ENCODE measurements at regions not wholly inside any gene's neighbourhood (a gene's known extent, or its start where the extent isn't known, plus 50 kb on each side); places are given as distances from the start of the nearest gene placed in this dataset.
"Not testable (repeated sequence)": the region's sequence is repeated elsewhere in the genome, so short reads cannot be mapped to it uniquely, and the experiment has no call there.

DNA sequence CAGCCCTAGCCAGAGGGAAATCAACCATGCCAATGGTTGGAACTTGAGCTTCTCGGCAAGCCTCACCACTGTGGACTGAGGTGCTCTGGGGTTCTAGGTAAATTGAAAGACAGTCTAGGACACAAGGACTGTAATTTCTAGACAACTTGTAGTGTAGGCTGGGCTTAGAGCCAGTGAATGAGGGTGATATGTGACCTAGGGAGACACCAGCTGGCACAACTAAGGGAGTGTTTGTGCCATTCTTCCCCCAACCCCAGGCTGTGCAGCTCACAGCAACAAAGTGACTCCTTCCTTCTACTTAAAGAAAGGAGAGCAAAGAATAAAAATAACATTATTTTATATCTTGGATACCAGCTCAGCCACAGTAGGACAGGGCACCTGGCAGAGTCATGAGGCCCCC is 1690.7 kb upstream of the TMEFF2 start:
- no peak for DNase-seq

DNA sequence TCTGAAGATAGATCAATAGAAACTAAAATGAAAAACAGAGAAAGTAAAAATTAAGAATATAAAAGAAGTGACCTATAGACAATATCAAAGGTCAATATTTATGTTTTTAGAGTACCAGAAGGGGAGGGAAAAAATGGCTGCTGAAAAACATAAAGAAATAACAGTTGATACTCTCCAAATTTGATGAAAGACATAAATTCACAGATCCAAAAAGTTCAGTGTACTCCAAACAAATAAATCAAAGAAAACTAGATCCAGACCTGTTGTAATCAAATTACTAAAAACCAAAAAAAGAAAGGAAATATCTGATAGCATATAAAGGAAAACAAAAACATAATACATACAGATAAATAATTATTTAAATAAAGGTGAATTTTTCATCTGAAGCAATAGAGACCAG is 1689.1 kb upstream of the TMEFF2 start:
- no peak for DNase-seq

DNA sequence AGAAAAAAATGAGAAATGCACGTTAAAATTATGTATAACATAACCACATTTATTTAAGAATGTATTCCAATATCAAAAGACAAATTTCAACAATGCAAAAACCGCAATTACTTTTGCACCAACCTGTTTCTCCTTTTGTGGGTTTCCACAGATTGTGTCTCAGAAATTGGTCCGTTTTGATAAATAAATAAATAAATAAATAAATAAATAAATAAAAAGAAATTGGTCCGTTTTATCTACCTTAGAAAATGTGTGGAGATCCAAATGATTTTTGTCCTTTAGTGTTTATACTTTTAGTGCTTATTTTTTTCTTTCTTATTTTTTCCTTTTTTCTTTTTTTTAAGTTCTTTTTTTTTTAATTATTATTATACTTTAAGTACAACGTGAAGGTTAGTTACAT is 1682.2 kb upstream of the TMEFF2 start:
- DNase-seq: no peak

DNA sequence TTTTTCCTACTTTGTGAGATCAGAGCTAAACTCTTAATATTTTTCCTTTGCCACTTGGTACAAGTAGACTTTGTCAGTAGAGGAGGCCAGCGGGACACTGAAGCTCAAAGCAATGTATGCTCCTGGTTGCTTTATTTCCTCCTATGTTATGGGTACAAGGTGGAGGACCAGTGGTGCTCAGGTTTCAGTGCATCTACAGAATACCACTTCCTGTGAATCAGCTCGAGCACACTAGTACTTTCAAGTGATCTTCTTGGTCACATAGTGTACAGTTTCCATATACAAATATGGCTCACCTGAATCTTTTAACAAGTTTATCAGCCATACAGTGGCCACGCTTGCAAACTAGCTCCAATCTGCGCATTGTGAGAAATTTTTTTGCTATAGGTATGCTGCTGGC is 1674.8 kb upstream of the TMEFF2 start:
- no peak for DNase-seq

DNA sequence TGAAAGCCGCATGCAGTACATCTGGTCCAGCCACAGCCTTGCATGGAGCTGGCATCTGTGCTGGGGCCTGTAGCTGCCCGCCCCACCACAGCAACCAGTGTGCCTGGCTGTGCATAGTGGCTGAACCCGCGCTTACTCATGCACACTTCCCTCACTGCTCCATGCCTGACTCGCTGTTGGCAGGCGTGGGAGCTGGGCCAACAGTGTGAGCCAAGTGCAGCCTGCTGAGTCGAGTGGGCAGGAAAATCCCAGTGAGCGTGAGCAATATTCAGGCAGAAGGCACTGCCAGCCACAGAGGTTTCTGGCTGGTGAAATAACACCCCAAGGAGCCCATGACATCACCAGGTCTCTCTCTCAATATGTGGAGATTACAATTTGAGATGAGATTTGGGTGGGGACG is 1674.1 kb upstream of the TMEFF2 start:
- DNase-seq: no peak

DNA sequence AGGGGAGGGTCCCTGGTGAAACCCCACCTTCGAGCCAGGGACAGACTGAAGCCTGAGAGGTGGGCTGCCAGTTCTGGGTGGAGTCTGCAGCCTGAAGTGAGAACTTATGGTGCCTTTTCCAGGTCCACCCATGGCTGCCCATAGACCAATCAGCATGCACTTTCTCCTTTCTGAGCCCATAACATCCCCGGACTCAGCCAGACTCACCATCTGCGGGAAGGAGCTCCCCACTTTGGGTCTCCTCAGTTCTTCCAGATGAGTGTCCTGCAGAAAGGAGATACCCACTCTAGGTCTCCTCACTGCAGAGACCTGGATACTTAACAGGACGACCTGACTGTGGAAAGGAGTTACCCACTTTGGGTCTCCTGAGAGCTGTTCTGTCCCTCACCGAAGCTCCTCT is 1673.4 kb upstream of the TMEFF2 start:
- DNase-seq: no peak

DNA sequence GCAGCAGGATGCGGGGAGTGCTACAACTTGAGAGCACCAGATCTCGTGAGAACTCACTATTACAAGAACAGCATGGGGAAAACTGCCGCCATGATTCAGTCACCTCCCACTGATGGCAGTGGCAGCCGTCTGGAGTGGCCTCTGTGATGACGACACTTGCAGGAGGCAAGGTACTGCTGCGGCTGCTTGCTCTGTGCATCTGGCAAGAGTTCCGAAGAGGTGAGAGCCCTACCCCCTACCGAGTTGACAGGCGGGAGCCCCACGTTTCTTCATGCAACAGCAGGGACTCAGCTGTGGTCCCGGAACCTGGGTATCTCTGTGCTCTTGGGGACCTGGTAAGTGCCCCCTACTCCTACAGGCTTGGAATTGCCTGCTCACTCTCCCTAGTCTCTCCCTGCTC is 1672.7 kb upstream of the TMEFF2 start:
- no peak for DNase-seq

DNA sequence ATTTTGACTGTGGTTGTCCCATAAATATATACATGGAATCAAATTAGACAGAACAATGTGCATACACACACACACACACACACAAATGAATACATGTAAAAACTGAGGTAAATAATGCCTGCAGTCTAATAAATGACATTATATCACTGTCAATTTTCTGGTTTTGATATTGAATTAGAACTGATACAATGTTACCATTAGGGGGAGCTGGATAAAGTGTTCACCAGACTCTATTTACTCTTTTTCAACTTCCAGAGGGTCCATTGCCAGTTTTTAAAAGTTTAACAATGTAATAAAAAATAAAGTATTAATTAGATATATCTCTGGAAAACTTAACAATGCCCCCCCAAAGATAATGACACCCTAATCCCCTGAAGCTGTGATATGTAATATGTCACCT is 1666.8 kb upstream of the TMEFF2 start:
- no peak for DNase-seq

DNA sequence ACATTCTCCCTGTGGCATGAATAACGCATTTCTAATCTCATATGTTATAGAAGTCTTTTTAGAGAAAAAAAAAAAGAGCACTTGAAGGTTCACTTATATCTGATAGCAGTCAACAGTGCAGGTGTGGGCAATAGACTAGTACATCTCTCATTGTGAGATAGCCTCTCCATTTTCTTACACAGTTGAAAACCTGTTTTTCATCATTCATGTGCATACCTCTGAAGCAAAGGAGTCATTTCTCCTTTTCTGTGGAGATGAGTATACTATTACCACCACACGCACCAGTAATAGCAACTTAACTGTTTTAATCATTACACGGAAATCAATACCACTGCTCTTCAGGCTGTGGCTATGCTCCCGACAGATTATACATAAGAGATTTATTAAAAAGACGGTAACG is 1653.3 kb upstream of the TMEFF2 start:
- DNase-seq: no peak

DNA sequence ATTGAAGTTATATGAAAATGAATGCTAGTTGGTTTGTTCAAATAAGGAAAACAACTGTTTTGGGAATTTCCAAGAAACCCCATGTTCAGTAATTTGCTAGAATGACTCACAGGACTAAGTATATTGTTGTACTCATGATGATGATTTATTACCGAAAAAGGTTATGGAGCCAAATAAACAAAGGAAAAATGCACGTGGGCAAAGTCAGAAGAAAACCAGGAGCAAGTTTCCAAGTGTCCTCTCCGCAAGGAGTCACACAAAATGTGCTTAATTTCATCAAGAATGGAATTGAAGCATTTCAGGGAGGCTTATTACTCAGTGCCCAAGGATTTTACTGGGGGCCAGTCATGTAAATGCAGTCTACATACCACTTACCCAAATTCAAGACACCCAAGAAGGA is 1652.4 kb upstream of the TMEFF2 start:
- no peak for DNase-seq

DNA sequence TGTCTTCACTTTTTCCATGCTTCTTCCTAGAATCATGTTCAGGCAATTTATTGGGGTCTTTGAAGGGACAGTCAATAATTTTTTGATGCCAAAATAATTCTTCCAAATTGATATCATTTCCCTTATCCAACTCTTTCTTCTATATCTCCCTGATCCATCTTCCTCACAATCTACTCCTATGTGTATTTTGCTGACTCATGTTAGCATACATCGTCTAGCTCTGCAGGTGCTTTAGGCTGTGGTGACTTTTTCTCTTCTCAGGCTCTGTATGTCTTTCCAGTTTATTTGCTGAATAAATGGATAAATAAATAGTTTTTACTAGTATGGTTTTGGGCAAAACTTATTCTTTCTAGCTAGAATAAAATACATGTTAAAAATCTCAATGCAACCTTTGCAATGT is 1650.9 kb upstream of the TMEFF2 start:
- DNase-seq: no peak

DNA sequence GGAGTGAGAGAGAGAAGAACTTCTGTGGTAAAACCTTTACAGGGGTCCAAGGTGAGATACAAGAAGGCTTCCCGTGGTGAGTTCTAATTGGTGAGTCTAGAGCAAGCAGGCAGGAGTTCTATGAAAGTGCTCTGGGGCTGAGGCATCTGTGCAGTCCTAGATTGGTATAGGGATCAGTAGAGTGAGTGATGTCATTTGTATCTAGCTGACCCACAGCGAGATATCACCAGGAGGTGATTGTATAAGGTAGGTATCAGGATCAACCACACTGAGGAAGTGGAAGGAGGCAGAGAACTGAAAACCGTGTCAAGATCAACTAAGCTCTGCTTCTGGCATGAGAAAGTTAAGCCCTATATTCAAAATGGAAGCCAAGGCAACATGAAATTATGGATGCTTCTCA is 1648.9 kb upstream of the TMEFF2 start:
- DNase-seq: no peak

DNA sequence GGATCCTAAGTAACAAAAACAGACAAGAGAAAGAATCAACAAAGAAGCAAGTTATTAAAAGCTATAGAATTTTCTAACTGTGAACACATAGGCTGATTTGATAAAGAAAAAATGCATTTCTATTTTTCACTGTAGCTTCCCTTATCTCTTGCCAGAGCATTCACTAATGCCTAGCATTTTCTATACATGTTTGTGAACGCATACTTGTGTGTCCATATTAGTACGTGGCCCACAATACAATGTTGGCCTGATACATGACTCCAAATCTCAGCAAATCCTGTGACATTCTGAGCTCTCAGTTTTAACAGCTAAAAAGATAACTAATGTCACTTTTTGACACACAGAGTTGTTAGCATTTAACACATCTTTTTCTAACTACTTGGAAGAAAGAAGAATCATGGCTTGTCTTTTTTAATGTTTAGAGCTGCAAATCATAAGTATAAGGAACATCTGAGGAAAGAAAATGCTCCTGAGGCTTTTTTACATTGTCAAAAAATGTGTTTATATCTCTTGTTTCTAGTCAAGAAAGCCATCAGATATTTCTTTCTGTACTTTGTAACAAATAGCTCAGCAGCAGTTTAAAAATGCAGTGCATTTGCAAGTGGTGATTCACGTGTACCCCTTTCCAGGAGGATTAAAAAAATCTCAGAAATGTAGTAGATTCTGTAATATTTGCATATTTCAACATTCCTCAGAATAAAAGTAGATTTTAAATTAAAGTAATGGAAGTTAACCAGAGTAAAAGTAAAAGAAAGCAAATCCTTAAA is 1646.8 kb upstream of the TMEFF2 start:
- DNase-seq: no peak

DNA sequence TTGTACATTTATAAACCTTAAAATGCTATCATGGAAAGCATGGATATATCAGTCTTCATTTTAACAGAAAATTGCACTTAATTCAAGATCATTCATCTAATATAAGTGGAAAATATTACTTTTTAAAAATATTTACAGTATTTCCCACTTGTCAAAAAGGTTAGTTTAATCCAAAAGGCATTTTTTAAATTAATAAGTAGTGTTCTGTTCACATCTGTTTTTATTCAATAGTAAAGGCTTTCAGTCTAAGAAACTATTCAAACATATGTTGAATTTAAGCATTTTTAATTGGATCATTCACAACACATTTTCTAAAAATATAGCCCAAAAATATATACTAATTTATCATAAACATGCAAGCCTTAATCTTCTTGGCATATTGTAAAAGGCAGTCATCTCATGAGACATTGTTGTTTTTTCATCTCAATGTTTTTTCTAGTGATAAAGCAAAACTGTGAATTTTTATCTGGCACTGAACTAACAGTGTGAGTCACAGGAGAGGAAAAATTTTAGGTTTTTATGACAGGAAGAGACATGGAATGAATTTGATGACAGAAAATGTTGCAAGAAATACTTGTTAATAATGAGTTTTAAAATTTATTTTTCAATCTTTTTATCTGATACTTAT is 1642.5 kb upstream of the TMEFF2 start:
- no peak for DNase-seq

DNA sequence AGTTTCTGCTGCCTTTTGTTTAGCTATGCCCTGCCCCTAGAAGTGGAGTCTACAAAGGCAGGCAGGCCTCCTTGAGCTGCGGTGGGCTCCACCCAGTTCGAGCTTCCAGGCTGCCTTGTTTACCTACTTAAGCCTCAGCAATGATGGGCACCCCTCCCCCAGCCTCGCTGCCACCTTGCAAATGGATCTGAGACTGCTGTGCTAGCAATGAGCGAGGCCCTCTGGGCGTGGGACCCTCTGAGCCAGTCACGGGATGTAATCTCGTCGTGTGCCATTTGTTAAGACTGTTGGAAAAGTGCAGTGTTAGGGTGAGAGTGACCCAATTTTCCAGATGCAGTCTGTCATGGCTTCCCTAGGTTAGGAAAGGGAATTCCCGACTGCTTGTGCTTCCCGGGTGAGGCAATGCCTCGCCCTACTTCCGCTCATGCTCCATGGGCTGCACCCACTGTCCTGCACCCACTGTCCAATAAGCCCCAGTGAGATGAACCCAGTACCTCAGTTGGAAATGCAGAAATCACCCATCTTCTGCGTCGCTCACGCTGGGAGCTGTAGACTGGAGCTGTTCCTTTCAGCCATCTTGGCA is 1641.8 kb upstream of the TMEFF2 start:
- not testable (repeated sequence) for DNase-seq

DNA sequence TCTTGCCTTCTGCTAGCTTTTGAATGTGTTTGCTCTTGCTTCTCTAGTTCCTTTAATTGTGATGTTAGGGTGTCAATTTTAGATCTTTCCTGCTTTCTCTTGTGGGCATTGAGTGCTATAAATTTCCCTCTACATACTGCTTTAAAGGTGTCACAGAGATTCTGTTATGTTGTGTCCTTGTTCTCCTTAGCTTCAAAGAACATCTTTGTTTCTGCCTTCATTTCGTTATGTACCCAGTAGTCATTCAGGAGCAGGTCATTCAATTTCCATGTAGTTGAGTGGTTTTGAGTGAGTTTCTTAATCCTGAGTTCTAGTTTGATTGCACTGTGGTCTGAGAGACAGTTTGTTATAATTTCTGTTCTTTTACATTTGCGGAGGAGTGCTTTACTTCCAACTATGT is 1639.2 kb upstream of the TMEFF2 start:
- not testable (repeated sequence) for DNase-seq

DNA sequence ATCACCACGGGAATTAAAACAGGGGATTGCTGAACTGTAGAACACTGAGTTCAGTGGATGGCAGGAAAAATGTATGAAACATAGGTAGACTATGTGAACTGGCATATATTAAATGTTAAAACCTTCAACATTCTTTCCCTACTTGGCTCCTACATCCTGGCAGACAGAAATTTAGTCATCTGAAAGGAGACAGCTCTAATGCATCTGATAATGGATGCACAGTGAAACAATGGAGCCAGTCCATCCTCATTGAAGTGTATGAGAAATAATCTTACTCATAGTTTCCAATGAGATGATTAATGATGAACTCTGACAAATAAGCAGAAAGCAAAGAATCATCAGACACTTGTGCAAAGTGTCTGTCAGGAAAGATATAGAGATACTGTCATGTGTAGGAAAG is 1629.7 kb upstream of the TMEFF2 start:
- DNase-seq: no peak

DNA sequence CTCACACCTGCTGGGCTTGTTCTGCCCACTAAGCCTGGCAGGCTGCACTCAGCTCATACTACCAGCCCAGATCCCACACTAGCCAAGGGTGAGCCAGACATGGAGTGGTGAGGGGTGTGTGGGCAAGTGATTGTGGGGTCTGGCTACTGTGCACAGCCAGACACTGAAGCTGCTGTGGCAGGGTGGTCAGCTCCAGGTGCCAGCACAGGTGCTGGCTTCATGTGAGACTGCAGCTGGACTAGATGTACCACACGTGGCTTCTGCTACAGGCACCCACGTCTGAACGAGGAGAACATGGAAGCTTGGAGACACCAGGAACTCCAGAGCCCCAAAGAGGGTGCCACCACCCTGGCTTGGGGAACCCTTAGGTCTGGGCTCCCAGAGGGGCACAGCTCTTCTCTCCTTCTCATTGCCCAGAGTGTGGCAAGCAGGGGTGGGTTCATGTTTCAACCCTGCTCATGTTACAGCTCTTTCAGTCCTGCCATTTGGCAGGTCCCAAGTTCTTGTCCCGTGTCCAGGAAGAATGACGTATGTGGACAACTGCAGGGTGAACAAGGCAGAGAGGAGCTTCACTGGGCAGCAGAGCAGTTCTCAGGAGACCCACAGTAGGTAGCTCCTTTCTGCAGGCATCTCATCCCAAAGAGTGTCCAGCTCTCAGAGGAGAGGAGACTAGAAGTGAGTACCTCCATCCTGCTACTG is 1624.2 kb upstream of the TMEFF2 start:
- peak; percentile 8 for DNase-seq

DNA sequence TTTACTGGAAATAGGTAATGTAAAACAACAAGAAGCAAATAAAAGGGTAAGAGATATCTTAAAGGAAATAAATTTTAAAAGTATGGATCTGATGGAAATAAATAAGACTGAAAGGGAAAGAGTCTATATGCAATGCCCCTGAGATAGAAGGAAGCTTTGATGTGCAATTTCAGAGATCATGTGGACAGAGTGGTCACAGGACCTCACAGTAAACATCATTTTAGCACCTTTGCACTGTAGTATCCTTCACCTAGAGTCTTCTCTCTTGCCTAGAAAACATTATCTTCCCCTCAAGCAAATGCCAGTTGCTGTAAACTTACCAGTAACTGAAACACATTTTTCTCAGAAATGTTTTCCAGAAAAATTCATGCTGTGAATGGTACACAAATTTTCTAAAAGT is 1621.3 kb upstream of the TMEFF2 start:
- no peak for DNase-seq

DNA sequence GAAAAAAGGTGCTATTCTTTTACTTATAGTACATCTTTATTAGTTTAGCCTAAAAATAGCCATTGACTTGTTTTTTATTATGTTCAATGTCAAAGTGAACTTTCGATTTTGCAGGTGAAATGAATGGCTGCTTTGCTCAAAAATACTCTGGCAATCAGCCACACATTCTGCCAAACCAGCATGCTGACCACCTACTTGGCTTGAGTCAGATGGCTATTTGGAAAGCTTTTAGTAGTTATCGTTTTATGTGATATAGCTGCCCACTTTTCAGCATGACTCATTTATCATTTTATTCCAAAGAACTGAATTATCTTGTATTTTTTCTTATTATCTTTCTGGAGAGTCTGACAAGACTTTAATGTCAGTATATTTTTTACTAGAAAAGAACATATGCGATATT is 1615.8 kb upstream of the TMEFF2 start:
- no peak for DNase-seq

DNA sequence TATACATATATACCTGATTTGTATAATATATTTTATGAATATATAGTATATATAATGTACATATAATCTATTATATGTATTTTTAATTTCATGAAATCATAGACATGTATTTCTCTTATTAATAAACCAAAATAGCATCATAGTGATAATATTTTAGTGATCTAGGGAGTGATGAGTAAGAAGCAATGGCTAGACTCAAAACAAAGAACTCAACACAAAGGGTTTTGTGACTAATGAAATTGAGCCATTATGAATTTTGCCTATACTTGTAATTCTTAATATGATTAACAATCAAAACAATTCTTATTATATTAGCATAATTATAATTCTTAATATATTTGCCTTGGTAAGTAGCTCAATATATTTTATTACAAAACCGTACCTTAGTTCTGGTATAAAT is 1614.1 kb upstream of the TMEFF2 start:
- no peak for DNase-seq

DNA sequence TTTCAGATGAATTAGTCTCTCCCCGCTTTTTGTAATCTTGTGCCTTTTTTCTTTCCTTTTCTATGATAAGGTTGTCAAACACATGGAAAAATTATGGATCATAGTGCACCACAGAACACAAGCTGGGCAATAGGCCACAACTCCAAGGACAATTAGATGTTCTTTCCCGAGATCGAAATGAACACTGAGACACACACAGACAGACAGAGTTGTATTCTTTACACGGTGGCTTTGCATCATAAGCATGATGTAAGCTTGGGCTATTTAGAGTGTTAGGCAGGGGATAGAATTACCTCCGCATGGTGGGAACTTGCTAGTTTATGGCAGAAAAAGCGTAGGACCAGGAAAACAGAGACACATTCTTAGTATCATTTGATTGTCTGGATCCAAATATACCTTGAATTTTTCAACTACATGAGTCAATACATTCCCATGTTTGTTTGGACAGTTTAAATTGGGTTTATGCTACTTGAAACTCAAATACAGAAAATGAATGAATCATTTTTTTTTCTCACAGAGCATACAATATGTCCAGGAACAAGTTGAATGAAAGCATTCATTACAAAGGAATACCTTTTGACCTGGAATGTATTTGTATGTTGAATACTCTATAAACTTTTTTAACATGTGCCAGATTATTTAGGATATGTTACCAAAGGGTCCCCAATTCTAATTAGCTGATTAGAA is 1611.5 kb upstream of the TMEFF2 start:
- no peak for DNase-seq

DNA sequence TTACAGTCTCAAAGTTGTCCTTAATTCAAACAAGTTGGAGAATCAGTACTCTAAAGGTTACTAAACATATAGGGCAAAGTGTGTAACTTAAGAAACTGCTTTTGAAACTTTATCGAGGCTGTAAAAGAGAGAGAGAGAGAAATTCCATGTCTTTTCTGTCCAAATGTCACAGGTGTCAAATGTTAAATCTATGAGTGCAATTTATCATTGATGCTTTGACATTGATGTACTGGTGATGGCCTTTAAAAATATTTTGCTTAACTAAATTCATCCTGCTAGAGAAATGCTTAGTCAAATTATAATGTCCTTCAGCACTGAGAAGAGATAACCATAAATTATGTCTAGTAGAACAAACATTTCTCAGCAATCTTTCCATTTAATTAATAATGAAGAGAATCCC is 1602.1 kb upstream of the TMEFF2 start:
- DNase-seq: no peak
